Fibroblast of lung (primary cell): ENCODE measurements at regions not wholly inside any gene's neighbourhood (a gene's known extent, or its start where the extent isn't known, plus 50 kb on each side); places are given as distances from the start of the nearest gene placed in this dataset.

Experiments used
- DNase-seq, 2 donors: peaks; one replicate each; pipeline versions ENCODE4 v3.0.0 to v3.0.0-alpha.2; 2010; ENCODE audit warnings: low read depth in 2 of 2
- H2AFZ ChIP-seq: 2 replicates; pipeline ENCODE4 v1.5.1; 2012; ENCODE audit warnings: low read length, control low read depth, inconsistent platforms
- H3K27ac ChIP-seq: 2 replicates; pipeline ENCODE4 v1.5.1; 2011; ENCODE audit warnings: low read length, control low read depth; ENCODE audit not compliant: insufficient read depth
- H3K27me3 ChIP-seq: 2 replicates; pipeline ENCODE4 v1.5.1; 2011; ENCODE audit warnings: mild to moderate bottlenecking, low read length; ENCODE audit not compliant: control insufficient read depth, insufficient read depth
- H3K36me3 ChIP-seq: 2 replicates; pipeline ENCODE4 v1.5.1; 2011; ENCODE audit warnings: low read length; ENCODE audit not compliant: control insufficient read depth, insufficient read depth
- H3K4me1 ChIP-seq: 2 replicates; pipeline ENCODE4 v1.5.1; 2011; ENCODE audit warnings: low read length; ENCODE audit not compliant: control insufficient read depth, insufficient read depth; ENCODE audit errors: extremely low read depth
- H3K4me2 ChIP-seq: 2 replicates; pipeline ENCODE4 v1.5.1; 2011; ENCODE audit warnings: low read length, control low read depth; ENCODE audit not compliant: insufficient read depth; ENCODE audit errors: extremely low read depth
- H3K4me3 ChIP-seq, 4 experiments: fragments of 200-600 bp in 1 of 4; sonication (generic) in 1 of 4; replicated peaks in 1 of 4; 2 replicates each; pipeline ENCODE4 v1.5.1; 2011 to 2016; ENCODE audit warnings: low read length in 4 of 4, low read depth in 3 of 4, mild to moderate bottlenecking in 3 of 4, control low read depth in 2 of 4, inconsistent platforms in 1 of 4, mixed read lengths in 1 of 4; ENCODE audit not compliant: insufficient read depth in 1 of 4; ENCODE audit errors: control extremely low read depth in 1 of 4
- H3K79me2 ChIP-seq: 2 replicates; pipeline ENCODE4 v1.5.1; 2012; ENCODE audit warnings: mild to moderate bottlenecking, low read length, inconsistent platforms; ENCODE audit not compliant: control insufficient read depth, insufficient read depth
- H3K9ac ChIP-seq: 2 replicates; pipeline ENCODE4 v1.5.1; 2011; ENCODE audit warnings: mild to moderate bottlenecking, low read length, control low read depth; ENCODE audit not compliant: insufficient read depth
- H3K9me3 ChIP-seq: 2 replicates; pipeline ENCODE4 v1.5.1; 2012; ENCODE audit warnings: low read depth, low read length; ENCODE audit not compliant: control insufficient read depth, insufficient read depth
- H4K20me1 ChIP-seq: 2 replicates; pipeline ENCODE4 v1.5.1; 2011; ENCODE audit warnings: low read length; ENCODE audit not compliant: control insufficient read depth, insufficient read depth; ENCODE audit errors: extremely low read depth
- CTCF ChIP-seq, 2 donors: IDR thresholded peaks in 1 of 2; conservative IDR thresholded peaks in 1 of 2; 1 replicate in 1 of 2; 2 replicates in 1 of 2; pipeline ENCODE4 v1.5.1; 2011 to 2012; ENCODE audit warnings: low read length in 2 of 2, control low read depth in 1 of 2, inconsistent platforms in 1 of 2, low read depth in 1 of 2, mild to moderate bottlenecking in 1 of 2
- EZH2 ChIP-seq: IDR thresholded peaks from 2 replicates; pipeline ENCODE4 v1.5.1; 2012; ENCODE audit warnings: low read length, control low read depth, mild to moderate bottlenecking; ENCODE audit errors: missing control alignments

- Histone ChIP-seq H2AFZ (no peak overlapping the region), H3K79me2 (no peaks in the 10 kb centered on the region), H3K9ac (no peak overlapping the region), H3K27me3 (no peaks in the 10 kb centered on the region), H3K4me3 (no peak overlapping the region), H4K20me1 (no peaks in the 10 kb centered on the region), H3K27ac (no peak overlapping the region), H3K4me2 (no peak overlapping the region), H3K36me3 (no peaks in the 10 kb centered on the region), H3K9me3 (no peaks in the 10 kb centered on the region), H3K4me1 (no peaks in the 10 kb centered on the region)
- TF ChIP-seq CTCF (conservative IDR thresholded peaks at IDR 0.05 in 1 of 2, IDR thresholded peaks at IDR 0.05 in 1 of 2; ENCODE audit: low read depth in 1 of 2, low read length in 2 of 2) = no peak
- DNase-seq = no peak
Observed at GRCh38 chr1:213324859-213325258, 273.8 kb downstream of the RPS6KC1 start.

- H3K4me1 ChIP-seq = no peaks in the 10 kb centered on the region
Observed at GRCh38 chr1:213325482-213325881, 274.4 kb downstream of the RPS6KC1 start.

GRCh38 chr1:213326281-213327016 is 275.4 kb downstream of the RPS6KC1 start:
- Histone ChIP-seq H3K4me1 (no peaks in the 10 kb centered on the region), H2AFZ (no peak overlapping the region), H3K4me3 (no peak overlapping the region), H3K27me3 (no peaks in the 10 kb centered on the region), H3K79me2 (no peaks in the 10 kb centered on the region), H4K20me1 (no peaks in the 10 kb centered on the region), H3K9me3 (no peaks in the 10 kb centered on the region), H3K4me2 (no peak overlapping the region), H3K9ac (no peak overlapping the region), H3K36me3 (no peaks in the 10 kb centered on the region), H3K27ac (no peak overlapping the region)
- TF ChIP-seq CTCF (conservative IDR thresholded peaks at IDR 0.05 in 1 of 2, IDR thresholded peaks at IDR 0.05 in 1 of 2; ENCODE audit: low read depth in 1 of 2, low read length in 2 of 2) = no peak
- TF ChIP-seq EZH2 = no peak
- DNase-seq = peak; percentile 3 to 58

More at GRCh38 chr1:213325482-213325881, 274.4 kb downstream of the RPS6KC1 start:
- Histone ChIP-seq H3K4me2 (no peak overlapping the region), H3K9me3 (no peaks in the 10 kb centered on the region), H3K4me3 (no peak overlapping the region), H3K36me3 (no peaks in the 10 kb centered on the region), H3K27ac (no peak overlapping the region), H3K79me2 (no peaks in the 10 kb centered on the region), H4K20me1 (no peaks in the 10 kb centered on the region), H2AFZ (no peak overlapping the region), H3K9ac (no peak overlapping the region), H3K27me3 (no peaks in the 10 kb centered on the region)
- TF ChIP-seq CTCF (conservative IDR thresholded peaks at IDR 0.05 in 1 of 2, IDR thresholded peaks at IDR 0.05 in 1 of 2; ENCODE audit: low read depth in 1 of 2, low read length in 2 of 2) (no peak), EZH2 (no peak)
- DNase-seq = no peak
